ENCODE measurements at regions not wholly inside any gene's neighbourhood (a gene's known extent, or its start where the extent isn't known, plus 50 kb on each side); places are given as distances from the start of the nearest gene placed in this dataset.
"Not testable (repeated sequence)": the region's sequence is repeated elsewhere in the genome, so short reads cannot be mapped to it uniquely, and the experiment has no call there.

DNA sequence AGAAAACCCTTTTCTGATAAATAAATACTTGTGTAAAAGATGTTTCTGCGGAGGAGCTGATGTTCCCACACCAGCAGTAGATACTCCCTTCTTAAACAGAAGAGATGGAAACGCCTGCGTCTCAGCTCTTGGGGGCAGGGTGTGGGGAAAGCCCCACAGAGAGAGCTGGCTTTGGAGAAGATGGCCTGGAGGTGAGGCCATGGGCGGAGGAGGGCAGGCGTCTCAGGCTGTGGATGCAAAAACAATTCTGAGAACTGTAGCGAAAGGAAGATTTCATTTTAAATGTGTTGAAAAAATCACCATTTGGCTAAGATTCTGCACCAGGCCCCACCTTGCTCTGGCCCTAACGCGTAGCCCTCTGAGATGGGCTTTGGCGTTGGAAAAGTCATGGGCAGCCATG, 201.0 kb downstream of the LAT start:
- Histone ChIP-seq H3K4me1 (peaks cover 0 to 48% (median 11%) of the 10 kb centered on the region in 3 donors), H3K27ac (peak overlapping the region; percentile 26 to 84 (median 74))
- not testable (repeated sequence) for H3K4me3 ChIP-seq, H3K27me3 ChIP-seq, H3K36me3 ChIP-seq, ATAC-seq, H3K9me3 ChIP-seq
- WGBS, 2 donors (ENCODE audit: low coverage in 1 of 2): 80 to 81% methylated on average over 4 to 5 of the region's 9 CpGs

DNA sequence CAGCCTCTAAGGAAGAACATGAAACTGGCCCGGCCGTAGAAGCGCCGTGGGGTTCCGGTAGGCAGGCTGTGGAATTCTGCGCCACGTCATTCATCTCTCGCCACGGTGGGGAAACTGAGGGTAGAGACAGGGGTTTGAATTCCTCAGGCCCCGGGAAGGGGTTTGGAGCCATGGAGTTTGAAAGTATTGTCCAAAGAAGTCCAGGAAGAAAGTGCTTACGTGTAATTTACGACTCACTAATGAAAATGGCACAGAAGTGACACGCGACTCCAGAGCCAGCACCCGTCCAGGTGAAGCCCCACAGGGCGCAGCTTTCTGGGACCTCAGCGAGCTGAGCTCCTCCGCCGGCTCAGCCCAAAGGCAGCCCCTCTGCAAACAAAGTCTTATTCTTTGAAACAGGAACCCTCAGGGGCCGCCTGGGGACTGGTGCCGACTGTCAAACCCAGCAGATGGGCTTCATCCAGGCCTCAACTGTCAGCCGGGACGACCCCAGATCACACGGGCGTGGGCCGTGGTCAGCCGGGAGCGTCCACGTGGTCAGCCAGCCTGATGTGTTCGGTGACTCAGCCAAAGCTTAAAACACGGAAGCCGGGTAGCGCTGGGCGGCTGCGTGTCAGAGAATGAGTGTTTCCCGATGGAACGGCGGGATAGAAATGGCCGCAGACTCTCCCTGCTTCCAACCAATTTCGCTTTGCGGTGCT, 200.0 kb downstream of the LAT start:
- H3K9me3 ChIP-seq, H3K36me3 ChIP-seq, H3K27me3 ChIP-seq: not testable (repeated sequence)
- Histone ChIP-seq H3K27ac (peak overlapping the region in 3 of 4 donors; percentile 70 to 84 (median 77)), H3K4me3 (peak overlapping the region in 1 of 2 donors; percentile 23), H3K4me1 (peaks cover 0 to 48% (median 11%) of the 10 kb centered on the region in 3 donors)
- WGBS, 2 donors (ENCODE audit: low coverage in 1 of 2): 63 to 65% methylated on average over 9 to 13 of the region's 41 CpGs
- ATAC-seq: peak; percentile 81

DNA sequence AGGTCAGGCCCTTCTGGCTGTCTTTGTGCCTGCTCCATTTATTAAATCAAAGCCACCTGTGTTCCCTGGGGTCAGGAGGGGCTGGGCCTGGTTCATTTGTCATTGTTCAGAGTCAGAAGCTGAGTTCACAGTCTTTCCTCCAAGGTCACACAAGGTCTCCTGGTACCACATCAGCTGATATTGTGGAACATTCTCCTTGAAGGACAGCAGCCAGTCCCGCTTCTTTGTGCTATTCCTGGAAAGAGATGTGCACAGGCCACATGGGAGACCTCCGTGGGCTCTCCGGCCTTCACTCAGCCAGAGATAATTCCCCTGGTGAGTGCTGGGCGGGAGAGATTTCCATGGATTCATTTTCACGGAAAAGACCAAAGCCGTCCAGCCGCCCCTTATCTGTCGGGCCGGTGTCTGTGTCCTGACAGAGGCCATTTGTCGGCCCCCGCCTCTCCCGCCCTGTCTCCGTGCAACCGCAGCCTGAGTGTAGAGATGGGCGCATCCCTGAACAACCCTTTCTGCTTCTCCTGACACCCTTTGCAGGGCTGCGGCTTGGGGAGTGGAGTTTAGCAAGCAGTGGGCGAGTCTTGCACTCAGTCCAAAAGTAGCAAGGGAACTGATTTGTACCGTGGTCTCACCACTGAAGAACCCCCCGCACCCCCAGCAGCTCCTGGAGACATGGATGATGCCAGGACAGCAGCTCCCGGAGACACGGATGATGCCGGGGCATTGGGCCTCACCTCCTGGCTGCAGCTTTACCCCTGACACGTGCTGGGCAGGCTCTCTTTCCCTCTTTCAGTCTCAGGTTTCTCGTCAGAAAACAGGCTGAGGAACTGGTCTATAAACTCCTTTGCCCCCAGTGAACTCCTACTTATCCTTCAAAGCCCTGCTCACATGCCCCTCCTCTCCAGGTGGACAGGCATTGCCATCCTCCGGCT, 198.4 kb downstream of the LAT start:
- H3K9me3 ChIP-seq, H3K4me3 ChIP-seq, H3K36me3 ChIP-seq, ATAC-seq, H3K27me3 ChIP-seq: not testable (repeated sequence)
- Histone ChIP-seq H3K4me1 (peaks cover 0 to 65% (median 16%) of the 10 kb centered on the region in 3 donors), H3K27ac (peak overlapping the region in 2 of 4 donors; percentile 70 to 84)
- WGBS, 2 donors (ENCODE audit: low coverage in 1 of 2): 41 to 86% methylated on average over 3 to 11 of the region's 25 CpGs

DNA sequence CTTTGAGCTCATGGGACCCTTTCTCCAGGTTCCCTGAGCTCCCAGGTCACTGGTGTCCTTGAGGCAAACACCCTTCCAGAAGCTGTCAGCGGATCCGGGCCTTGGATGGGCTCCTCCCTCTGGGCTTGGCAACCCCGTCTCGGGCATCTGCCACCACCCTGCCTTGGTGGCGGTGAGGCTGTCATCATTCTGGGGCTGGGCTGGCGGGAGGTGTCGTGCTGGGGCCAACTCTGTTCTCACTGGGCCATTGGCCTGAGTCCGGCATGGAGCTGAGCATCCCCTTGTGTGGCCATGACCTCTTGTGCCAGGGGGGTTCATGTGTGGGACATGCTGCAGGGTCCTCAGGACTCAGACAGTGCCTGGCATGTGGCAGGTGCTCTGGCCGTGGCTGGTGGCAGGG, 197.6 kb downstream of the LAT start:
- ATAC-seq: no peak
- TF ChIP-seq, protein P1, sequence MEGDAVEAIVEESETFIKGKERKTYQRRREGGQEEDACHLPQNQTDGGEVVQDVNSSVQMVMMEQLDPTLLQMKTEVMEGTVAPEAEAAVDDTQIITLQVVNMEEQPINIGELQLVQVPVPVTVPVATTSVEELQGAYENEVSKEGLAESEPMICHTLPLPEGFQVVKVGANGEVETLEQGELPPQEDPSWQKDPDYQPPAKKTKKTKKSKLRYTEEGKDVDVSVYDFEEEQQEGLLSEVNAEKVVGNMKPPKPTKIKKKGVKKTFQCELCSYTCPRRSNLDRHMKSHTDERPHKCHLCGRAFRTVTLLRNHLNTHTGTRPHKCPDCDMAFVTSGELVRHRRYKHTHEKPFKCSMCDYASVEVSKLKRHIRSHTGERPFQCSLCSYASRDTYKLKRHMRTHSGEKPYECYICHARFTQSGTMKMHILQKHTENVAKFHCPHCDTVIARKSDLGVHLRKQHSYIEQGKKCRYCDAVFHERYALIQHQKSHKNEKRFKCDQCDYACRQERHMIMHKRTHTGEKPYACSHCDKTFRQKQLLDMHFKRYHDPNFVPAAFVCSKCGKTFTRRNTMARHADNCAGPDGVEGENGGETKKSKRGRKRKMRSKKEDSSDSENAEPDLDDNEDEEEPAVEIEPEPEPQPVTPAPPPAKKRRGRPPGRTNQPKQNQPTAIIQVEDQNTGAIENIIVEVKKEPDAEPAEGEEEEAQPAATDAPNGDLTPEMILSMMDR (IDR thresholded peaks at IDR 0.05): no peak
- no peak for TF ChIP-seq EP300 (IDR thresholded peaks at IDR 0.05)
- TF ChIP-seq POLR2AphosphoS5 (IDR thresholded peaks at IDR 0.05): no peak
- TF ChIP-seq POLR2A (IDR thresholded peaks at IDR 0.05): no peak
- H3K4me3 ChIP-seq: no peak overlapping the region
- no peaks in the 10 kb centered on the region for H3K9me3 ChIP-seq
- H3K27me3 ChIP-seq: no peaks in the 10 kb centered on the region
- H3K27ac ChIP-seq: peak overlapping the region in 1 of 4 donors; percentile 84
- no peaks in the 10 kb centered on the region for H3K36me3 ChIP-seq
- WGBS, 2 donors (ENCODE audit: low coverage in 1 of 2): no CpG with 5 or more reads among the region's 9 CpGs
- H3K4me1 ChIP-seq: peaks cover 0 to 69% (median 16%) of the 10 kb centered on the region in 3 donors

DNA sequence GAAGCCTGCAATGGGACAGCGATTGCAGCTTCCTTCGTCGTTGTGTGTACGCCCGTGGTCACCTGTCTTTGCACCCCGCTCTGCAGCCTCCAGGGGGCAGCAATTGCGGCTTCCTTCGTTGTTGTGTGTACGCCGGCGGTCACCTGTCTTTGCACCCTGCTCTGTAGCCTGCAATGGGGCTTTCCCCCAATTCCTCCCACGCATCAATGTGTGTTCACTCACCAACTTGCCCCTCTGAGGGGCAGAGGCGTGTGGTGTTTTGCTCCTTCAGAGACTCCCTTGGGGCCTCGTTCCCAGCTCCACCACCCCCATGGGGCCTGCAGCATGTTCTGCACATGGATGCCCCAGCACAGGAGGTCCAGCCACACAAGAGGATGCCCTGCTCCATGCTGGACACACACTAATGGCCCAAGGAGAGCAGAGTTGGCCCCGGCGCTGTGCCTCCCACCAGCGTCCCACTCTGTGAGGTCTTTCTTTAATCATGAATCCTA, 197.1 kb downstream of the LAT start:
- not testable (repeated sequence) for H3K27me3 ChIP-seq, H3K36me3 ChIP-seq, H3K9me3 ChIP-seq, H3K4me3 ChIP-seq, ATAC-seq
- H3K4me1 ChIP-seq: peaks cover 0 to 71% (median 16%) of the 10 kb centered on the region in 3 donors
- WGBS, 2 donors (ENCODE audit: low coverage in 1 of 2): 80 to 86% methylated on average over 1 to 7 of the region's 17 CpGs
- peak overlapping the region in 1 of 4 donors; percentile 84 for H3K27ac ChIP-seq

DNA sequence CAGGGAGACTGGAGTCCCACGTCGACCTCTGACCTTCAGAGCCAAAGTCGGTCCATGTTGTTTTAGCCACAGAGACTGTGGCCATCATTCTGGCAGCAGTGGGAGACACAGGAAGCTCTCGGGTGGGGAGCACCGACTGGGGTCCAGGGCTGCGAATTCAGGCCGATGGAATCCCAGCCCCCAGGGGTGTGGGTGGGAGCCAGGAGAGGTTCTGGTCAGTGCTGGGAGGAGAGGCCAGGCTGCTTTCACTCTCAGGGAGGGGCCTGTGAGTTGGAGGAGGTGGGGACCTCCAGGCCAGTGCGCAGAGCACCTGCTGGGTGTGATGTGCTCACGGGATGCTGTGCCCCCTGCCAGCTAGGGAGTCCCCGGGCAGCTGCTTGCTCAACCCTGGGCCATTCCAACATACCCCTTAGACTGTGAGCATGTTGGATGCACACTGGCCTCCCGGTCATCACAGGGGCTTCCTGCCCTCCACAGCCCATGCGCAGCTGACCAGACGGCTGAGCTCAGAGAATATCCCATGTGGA, 196.5 kb downstream of the LAT start:
- H3K27me3 ChIP-seq, H3K4me3 ChIP-seq, H3K36me3 ChIP-seq, ATAC-seq, H3K9me3 ChIP-seq: not testable (repeated sequence)
- WGBS, 2 donors (ENCODE audit: low coverage in 1 of 2): no CpG with 5 or more reads among the region's 13 CpGs
- Histone ChIP-seq H3K4me1 (peaks cover 0 to 65% (median 15%) of the 10 kb centered on the region in 3 donors), H3K27ac (peak overlapping the region in 1 of 4 donors; percentile 35)

DNA sequence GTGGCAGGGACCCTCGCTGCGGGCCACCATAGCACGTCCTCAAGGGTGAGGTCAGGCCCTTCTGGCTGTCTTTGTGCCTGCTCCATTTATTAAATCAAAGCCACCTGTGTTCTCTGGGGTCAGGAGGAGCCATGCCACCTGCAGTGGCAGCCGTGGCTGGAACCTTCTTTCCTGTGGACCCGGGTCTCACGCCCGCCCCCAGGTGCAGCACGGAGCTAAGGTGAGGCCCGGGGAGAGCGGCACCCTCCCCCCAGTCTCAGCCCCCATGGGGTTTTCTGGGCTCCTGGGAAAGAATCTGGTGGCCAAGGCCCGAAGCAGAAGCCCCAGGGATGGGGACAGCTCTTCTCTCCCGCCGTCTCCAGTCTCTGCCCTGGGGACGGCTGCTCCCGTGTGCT, 195.4 kb downstream of the LAT start:
- H3K36me3 ChIP-seq, H3K9me3 ChIP-seq, ATAC-seq, H3K4me3 ChIP-seq, H3K27me3 ChIP-seq: not testable (repeated sequence)
- no CpG with 5 or more reads among the region's 15 CpGs for WGBS, 2 donors (ENCODE audit: low coverage in 1 of 2)
- Histone ChIP-seq H3K4me1 (peaks cover 0 to 53% (median 8%) of the 10 kb centered on the region in 3 donors), H3K27ac (peak overlapping the region in 3 of 4 donors; percentile 71 to 81 (median 73))
